IPS-NIHi11 (cell line): ENCODE measurements at regions not wholly inside any gene's neighbourhood (a gene's known extent, or its start where the extent isn't known, plus 50 kb on each side); places are given as distances from the start of the nearest gene placed in this dataset.

Source experiments
- DNase-seq: peaks from one replicate; pipeline ENCODE4 v3.0.0; 2012; ENCODE audit warnings: mixed read lengths, low spot score

DNA sequence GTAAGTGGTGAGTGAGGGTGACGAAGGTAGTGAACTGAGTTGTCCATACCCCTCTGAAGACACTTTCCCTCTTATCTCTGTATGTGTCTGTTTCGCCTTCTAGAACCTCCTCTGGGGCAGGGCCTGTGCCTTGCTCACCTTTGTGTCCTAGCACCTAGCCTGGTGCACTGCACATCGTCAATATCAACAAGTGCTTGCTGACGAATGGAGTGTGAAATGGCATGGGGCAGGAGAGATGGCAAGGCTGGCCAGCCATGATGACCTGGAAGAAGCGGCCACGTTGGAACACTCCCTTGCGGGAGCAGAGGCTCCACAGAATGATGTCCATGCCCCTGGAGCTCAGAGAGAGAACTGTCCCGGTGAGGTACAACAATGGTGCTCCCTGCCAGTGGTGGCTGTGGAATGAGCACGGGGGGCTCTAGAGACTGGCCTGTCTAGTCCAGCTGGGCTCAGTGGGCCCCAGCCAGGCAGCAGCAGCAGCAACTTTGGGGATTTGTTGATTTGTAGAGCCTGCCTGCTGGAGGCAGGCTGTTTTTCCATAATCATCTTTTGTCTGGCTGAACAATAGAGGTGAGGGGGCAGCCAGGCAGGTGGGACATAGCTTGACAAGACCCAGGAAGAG lies 112.2 kb upstream of the PJA1 start:
- DNase-seq, result no peak

DNA sequence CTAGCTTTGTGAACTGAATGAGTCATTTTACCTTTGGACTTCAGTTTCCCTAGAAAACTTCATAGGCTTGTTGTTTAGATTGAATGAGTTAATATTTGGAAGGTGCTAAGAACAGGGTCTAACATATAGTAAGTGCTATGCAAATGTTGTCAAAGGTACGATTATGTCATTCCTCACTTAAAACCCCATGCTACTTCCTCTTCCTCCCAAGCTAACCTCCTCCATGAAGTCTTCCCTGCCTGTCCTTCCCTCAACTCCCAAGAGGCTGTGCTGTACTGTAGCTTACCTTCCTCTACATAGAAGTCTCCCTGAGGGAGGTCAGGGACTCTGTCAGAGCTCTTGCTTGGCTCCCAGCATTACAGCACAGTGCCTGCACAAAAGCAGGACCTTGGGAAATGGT lies 103.4 kb upstream of the PJA1 start:
- DNase-seq, result no peak

DNA sequence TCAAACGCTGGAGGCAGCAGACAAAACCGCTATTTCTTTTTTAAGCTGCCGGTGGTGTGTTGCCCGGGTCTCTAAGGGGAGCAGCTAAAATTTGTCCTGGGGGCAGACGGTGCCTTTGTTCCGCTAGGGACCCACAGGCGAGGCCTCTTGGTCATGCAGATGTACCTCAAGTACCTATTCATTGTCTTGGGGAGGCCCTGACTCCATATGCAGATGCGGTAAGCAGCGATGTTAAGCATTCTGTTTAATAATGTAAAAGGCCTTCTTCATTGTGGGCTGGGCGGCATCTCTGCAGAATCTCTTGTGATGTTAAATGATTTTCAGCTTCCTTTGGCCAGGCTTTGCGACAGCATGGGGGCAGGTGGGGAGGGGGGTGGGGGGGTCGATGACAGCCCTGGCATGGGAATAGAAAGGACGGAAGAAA lies 98.9 kb upstream of the PJA1 start:
- peak; percentile 71 for DNase-seq

DNA sequence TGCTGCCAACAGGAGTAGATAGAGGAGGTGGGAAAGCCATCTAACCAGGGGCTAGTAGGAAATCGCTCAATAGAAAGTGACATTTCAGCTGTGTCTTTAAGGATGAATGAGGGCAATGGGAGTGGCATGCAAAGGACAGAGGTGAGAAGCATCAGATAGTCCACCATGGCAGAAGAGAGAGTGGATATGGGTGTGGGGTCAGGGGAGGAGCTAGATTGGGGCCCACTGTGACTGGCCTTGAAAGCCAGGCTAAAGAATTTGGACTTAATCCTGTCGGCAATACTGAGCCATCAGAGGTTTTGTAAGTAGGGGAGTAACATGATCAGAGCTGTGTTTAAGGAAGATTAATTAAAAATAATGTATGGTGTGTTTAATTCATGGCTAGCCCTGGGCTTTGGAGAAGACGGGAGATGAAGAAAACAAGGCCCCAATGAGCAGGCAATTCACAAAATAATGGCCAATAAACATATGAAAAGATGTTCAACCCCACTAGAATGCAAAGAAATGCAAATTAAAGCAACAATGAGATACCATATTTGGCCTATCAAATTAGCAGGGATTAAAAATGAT lies 98.1 kb upstream of the PJA1 start:
- no peak for DNase-seq

DNA sequence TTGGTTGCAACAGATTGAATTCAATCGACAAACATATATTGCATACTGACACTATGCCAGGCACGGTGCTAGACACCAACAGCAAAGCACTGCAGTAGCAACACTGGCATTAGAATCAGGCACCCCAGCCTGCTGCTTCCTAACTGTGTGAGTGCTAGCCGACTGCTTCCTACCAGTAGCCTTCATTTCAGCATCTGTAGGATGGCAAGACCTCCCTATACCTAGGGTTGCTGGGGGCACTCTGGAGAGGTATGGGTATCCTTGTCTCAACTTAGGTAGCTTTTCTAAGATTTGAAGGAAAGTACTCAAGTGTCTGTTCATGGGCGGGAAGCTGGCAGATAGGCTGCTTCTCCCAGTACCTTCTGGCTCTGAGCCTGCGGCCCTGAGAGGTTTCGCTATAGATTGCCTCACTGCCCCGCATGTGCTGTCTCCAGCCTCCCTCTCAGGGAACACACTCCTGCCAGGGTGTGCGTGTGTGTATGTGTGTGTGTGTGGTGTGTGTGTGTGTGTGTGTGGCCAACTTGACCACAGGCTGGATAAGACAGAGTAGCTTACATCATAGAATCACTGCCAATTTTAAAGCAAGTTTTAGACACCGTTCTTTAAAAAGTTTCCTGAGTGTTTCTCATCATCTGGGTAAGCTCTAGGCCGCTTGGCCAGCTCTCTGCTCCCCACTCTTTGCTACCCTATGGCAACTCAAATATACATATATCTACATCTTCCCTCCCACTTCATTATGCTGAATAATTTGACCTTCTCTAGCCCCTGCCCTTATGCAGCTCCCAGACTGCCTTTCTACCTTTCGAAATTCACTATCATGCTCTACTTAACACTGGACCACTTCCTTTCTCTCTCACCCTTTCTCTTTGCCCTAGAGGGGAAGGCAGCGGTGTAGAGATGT lies 97.0 kb upstream of the PJA1 start:
- no peak for DNase-seq

DNA sequence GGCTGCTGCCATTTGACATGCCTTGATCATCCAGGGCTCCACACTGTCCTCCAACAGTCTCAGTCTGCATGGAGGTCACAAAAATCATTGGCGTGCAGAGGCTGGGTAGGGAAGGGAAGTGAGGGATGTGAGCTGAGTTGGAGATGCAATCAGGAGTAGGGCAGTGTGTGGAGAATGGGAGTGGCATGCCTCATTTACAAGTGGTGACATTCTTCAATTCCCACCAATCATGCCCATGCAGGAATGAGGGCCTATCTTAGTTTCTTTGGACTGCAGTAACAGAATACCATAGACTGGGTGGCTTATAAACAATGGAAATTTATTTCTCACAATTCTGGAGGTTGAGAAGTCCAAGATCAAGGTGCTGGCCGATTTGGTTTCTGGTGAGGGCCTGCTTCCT lies 94.9 kb upstream of the PJA1 start:
- no peak for DNase-seq

DNA sequence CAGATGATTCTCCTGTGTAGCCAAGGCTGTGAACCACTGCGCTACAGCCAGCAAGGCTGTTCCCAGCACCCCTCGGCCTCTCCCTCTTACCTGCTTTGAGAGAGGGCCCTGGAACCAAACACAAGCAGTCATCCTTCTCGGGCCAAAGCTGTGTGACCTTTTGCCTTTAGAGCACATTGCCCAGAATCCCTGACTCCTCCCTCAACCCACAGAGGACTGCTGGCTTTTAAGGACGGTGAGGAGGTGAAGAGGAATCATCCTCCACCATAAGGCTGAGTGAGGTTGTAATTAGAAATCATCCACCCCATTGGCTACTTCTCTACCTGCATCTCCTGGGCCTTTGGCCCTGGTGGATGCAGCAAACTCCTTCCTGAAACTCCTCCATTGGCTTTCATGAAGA lies 93.6 kb upstream of the PJA1 start:
- no peak for DNase-seq

DNA sequence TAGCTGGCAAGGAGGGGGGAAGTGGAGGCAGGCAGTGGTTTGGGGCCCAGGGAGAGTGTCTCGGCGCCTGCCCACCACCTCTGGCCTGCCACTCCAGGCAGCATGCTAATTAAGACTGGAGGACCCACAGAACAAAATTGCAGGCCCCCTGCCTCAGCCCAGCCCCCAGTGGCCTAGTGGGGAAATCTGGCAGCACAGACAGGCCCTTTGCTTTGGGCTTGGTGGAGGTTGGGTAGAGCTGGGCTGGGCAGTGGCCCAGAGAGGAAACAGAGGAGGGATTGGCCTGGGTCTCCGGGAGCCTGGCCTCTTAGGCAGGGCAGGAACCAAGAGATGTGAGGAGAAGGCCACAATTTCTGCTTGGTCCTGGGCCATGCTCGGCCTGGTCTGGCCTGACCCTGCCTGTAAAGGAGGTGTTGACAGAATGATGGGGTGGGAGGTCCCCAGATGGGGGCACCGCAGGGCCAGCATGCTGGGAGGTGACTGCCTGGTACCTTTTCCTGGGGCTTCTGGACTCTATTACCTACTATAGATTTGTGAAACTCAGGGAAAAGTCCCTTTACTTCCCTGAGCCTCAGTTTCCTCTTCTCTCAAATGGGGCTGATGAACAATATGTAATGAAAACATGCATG lies 92.4 kb upstream of the PJA1 start:
- DNase-seq, result no peak

DNA sequence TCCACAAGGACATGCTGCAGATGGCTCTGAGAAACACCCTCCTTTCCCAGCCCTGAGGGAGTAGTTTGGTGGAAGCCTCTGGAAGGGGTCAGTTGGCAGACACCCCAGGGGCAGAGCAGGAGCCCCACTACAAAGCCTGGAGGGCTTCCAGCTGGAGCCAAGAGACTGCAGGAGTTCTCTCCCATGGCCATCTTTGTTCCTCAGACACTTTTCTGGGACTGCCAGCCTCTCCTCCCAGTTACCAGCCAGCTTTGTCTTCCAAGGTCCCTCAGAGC lies 91.0 kb upstream of the PJA1 start:
- DNase-seq, result no peak

DNA sequence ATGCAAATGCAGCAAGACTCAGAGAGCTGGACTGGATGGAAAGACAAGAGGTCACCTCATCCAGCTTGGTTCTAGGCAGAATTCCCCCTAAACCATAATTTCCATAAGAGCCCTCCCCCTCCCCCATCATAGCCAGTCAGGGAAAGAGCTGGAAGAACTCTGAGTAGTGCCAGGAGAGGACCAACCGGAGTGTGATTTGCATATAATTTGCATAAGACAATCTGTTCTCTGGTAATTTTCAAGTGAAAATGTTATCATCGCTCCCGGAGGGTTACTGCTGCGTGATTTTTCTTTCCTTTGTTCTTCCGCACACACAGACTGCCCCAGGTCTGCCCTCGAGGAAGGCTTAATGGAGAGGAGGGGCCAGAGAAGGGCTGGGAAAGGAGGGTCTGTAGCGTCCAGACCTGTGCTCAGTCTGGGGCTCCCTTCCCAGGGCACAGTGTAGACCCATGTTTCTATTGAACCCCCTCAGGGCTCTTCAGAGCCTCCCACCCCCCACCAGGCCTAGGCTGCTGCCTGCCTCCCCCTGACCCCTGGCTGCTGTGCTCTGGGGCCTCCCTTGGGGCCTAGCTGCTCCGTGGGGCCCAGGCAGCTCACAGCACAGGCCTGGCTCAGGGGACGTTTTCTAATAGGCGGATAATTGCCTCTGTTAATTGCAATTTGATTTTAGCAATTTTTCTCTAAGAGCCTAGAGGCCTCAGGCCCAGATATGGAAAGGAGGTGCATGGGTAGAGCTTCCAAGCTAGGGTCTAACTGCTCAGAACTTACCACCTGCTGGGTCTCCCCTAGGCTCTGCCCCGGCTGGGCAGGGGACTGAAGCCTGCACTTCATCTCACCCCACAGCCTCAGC lies 90.4 kb upstream of the PJA1 start:
- no peak for DNase-seq

DNA sequence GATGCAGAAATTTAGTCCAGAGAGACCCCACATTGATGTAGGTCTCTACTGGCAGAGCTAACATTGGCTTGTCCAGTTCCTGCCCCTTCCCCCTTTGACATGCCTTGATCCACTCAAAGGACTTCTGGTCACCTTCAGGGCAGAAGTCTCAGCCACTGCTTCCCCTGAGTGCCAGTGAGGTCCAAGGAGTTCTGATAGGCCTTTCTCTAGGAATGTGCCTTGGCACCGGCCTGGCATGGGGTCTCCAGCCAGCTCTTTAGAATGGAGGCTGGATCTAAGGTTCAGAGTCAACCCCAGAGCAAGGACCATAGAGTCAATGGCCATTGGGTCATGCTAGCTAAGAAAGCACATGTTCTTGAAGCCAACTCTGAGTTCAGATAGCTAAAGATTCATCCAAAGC lies 88.6 kb upstream of the PJA1 start:
- DNase-seq, result no peak

DNA sequence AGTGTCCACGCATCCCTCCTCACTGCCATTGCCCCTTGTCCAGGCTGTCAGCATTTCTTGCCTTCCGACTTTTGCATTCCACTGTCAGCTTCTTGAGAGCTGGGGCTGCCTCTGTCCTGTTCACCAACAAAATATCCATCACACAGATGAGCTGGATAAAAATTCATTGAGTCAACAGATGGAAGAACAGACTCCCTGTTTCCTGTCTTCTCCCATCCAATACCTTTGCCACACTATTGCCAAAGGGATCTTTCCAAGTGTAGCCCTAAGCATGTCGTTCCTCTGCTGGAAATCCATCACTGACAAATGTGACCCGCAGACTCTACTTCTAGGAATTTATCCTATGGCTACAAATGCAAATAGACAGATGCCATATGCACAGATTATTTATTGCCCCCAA lies 78.0 kb upstream of the PJA1 start:
- no peak for DNase-seq

DNA sequence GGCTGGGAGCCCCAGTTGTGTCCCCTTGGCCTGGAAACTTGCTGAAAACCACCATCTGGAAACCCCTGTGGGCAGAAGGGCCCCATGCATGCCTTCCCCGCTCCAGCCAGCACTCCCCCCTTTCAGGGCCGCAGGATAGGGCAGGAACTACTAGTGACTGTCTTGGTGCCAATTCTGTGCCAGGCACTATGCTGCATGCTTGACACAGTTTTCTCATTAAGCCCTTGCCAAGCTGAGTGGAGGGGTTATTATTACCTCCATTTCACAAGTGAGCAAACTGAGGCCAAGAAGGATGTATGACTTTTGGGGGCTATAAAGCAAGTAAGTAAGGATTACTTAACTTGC lies 73.6 kb upstream of the PJA1 start:
- DNase-seq, result no peak

DNA sequence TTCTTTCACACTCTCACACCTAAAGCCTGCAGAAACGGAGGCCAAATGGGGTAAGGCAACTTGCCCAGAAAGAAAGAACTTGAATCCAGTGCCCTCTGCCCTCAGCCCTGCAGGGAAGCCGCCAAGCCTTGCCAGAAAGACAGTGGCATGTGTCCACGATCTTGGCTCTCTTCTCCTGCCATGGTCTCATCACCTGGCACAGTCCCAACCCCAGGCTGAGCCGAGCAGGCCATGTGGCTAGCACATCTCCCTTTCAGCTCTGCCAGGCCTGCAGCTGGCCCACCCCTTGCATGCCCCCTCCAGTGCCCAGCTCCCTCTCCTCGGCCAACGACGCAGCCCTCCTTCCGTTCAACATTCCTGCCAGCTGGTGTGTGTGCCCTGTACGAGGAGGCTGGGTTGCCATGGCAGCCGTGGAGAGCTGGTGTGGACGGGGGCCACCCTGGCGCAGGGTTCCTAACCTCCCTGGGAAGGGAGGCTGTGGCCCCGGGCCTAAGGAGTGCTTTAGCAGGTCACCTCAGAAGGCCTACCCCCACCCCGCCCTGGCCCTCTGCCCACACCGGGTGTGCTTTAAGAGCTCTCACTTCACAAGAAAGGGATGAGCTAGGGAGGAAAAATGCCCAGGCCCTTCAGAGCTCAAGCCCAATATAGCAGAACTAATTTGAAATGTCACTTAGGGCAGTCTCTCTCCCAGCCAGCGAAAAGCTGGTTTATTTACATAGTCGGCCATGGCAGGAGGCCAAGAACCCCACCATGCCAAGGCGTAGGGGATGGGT lies 73.0 kb upstream of the PJA1 start:
- DNase-seq, result no peak

DNA sequence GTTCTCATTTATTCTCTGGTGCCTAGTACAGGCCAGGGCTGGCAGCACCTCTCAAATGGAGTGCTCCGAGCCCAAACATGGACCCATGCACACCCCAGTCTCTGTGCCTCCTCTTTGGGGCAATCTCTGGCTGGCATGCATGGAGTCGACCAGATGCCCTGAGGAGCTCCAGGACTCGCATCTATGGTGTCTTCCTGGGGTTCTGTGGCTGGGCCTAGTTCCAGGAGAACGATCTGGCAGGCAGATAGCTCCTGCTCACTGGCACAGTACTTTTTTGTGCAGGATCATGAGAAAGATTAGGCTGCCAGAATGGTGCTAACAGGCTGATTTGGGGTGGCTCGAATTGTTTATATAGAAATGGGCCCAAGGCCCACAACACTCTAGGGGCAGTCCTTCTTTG lies 72.0 kb upstream of the PJA1 start:
- DNase-seq, result no peak

DNA sequence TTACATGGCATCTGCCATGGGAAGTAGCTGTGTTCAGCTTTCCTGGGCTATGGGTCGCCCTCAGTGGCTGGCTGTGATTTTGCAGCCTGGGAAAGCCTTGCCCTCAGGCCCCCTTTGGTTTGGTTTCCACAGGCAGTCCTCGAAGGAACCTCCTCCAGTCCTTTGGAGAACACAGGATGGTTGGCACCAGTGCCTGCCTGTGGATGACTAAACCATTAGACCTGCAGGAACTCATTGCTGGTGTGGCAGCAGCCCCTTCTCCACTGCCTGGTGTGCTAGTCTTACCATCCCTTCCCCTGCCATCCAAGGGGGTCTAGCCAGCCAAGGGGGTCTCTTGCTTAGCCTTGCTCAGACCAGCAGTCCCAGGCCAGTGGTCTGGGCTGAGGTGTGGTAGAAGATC lies 71.4 kb upstream of the PJA1 start:
- DNase-seq, result no peak

DNA sequence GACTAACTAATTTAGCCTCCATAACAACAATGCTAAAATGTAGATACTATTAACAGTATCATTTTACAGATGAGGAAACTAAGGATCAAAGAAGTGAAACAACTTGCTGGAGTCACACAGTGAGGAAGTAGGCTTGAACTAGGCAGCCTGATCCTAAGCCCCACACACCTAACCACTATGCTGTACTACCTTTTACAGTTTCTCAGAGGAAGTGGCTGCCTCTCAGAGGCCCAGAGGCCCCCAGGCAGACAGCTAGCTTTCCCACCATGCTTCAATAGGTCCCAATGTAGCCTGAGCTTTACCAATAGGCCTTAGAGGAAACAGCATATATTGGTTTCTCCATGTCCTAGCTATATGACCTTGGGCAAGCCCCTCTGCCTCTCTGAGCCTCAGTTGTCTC lies 69.4 kb upstream of the PJA1 start:
- no peak for DNase-seq

DNA sequence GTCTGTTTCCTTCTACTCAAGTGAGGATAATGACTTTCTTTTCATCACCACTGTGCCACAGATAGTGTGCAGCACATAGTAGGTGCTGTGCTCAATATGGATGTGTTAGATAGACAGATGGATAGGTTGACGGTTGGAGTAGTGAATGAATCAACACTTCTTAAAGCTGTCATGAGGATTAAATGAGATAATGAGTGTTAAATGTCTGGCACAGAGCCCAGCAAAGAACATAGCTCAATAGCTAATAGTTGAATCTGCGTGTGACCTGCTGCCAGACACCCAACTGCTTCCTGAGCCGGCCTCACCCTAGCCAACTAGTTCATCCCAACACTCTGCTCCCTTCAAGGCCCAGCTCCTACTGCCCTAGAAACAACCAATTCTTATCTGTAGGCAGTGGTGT lies 67.7 kb upstream of the PJA1 start:
- no peak for DNase-seq

DNA sequence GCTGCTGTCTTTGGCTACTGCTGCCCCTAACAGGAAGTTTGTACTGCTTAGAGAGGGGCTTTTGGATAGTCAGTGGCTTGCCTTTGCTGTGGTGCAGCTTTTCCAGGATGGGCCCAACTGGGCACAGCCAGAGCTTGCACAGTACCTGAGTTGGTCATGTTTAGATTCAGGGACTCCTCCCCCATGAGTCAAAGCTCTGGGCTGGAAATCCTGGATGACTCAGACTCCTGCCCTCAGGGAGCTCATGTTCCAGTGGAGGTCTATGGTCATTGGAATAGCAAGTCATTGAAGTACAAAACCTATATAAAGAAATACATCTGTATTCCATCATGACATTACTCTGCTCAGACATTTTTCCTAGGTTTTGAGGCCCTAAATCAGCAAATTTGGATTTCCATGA lies 66.7 kb upstream of the PJA1 start:
- no peak for DNase-seq

DNA sequence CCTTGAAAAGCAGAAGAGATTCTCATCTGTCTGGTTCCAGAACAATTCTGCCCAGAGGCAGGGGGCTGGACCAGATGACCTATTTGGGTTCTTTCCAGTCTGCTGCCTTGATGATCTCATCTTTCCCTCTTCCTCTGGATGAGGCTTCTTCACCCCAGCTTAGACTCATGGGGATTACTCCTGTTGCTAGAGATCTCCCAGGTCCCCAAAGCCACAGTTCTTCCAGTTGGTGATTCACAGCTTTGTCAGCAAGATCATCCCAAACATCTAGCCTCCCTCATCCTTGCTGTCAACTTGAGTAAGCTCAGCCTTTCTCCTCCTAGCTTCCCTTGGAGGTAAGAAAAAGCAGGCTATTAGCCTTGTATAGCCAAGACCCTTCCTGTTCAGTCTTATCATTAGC lies 64.2 kb upstream of the PJA1 start:
- DNase-seq, result no peak

DNA sequence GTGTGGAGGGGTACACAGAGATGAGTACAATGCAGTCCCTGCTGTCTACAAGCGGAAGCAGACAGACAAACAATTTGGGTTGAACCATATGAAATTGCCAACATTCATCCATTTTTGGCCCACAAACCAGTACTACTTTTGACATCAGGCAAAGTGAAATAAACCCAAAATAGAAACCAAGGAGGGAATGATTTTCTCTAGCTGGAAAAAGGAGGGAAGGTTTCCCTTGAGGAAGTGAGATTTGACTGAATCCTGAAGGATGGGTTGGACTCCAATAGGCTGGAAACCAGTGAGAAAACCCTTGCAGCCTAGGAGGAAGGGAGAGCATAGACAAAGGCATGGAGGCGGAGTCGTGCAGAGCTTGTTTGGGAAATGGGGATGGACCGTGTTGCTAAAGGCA lies 63.5 kb upstream of the PJA1 start:
- no peak for DNase-seq
